ENCODE measurements at regions not wholly inside any gene's neighbourhood (a gene's known extent, or its start where the extent isn't known, plus 50 kb on each side); places are given as distances from the start of the nearest gene placed in this dataset.

GRCh38 chr7:142568435-142569097 is 180.7 kb upstream of the PRSS1 start:
- Histone ChIP-seq H3K4me2 (ENCODE audit: low read length) (peak overlapping the region; percentile 70), H3K4me3 (replicated peaks in 1 of 2; ENCODE audit: low read depth in 1 of 2, low read length in 2 of 2) (peak overlapping the region in 1 of 2 experiments; percentile 17; a peak in 2 of 4 replicates), H3K27me3 (ENCODE audit: insufficient read depth, low read length) (no peaks in the 10 kb centered on the region), H2AFZ (ENCODE audit: low read depth, low read length, poor library complexity, severe bottlenecking) (peak overlapping the region; percentile 75), H3K9me2 (ENCODE audit: insufficient read depth) (no peaks in the 10 kb centered on the region), H3K36me3 (ENCODE audit: control insufficient read depth in 1 of 2, insufficient read depth in 2 of 2, low read length in 2 of 2) (no peaks in the 10 kb centered on the region), H3K27ac (ENCODE audit: low read depth, low read length) (no peak overlapping the region), H3K9ac (ENCODE audit: low read length) (no peak overlapping the region), H3K79me2 (ENCODE audit: insufficient read depth, low read length) (no peaks in the 10 kb centered on the region), H4K20me1 (ENCODE audit: insufficient read depth) (no peaks in the 10 kb centered on the region), H3K4me1 (ENCODE audit: control insufficient read depth in 1 of 2, insufficient read depth in 2 of 2, low read length in 2 of 2) (peaks cover 5 to 17% of the 10 kb centered on the region in 2 experiments), H3K9me3 (ENCODE audit: control insufficient read depth in 1 of 2, insufficient read depth in 1 of 2, low read depth in 1 of 2, low read length in 2 of 2) (no peaks in the 10 kb centered on the region)
- TF ChIP-seq CEBPB (IDR thresholded peaks at IDR 0.05; ENCODE audit: low read depth) = 0 out of 2 replicates have a peak, but pooled peaks have one; percentile 19
- TF ChIP-seq YY1 (IDR thresholded peaks at IDR 0.05; ENCODE audit: extremely low read depth, insufficient replicate concordance, low read depth, low read length) = no peak
- TF ChIP-seq RAD21 (IDR thresholded peaks at IDR 0.05; ENCODE audit: low read depth) = no peak
- TF ChIP-seq FOSL1 (IDR thresholded peaks at IDR 0.05; ENCODE audit: low read depth) = peak; percentile 88
- TF ChIP-seq SP1 (IDR thresholded peaks at IDR 0.05; ENCODE audit: low read depth) = peak; percentile 78
- TF ChIP-seq REST (IDR thresholded peaks at IDR 0.05; ENCODE audit: low read depth) = no peak
- peak; percentile 70; the same call in 1 of the 2 replicates for TF ChIP-seq CBX3 (IDR thresholded peaks at IDR 0.05; ENCODE audit: low read depth)
- TF ChIP-seq JUND (IDR thresholded peaks at IDR 0.05) = peak; percentile 87
- peak; percentile 49 for TF ChIP-seq SRF (IDR thresholded peaks at IDR 0.05; ENCODE audit: low read depth)
- no peak for TF ChIP-seq SIN3A (IDR thresholded peaks at IDR 0.05; ENCODE audit: low read depth)
- ChIA-PET CTCF (interaction anchor here (1.6 to 2.4 kb wide), 2 partner anchors 11 to 19 kb away, joined by 7 to 10 read pairs; no protein-coding TSS in a partner anchor), POLR2A (interaction anchor here (0.7 kb wide), 1 partner anchor 11 kb away, joined by 3 read pairs; no protein-coding TSS in a partner anchor), RAD21 (ENCODE audit: low non-redundant PET in 1 of 2, low total read pairs in 2 of 2, uncharacterized antibody in 2 of 2, unreplicated experiment in 2 of 2) (no interaction called here)
- DNase-seq (ENCODE audit: low read depth, low spot score) = no peak
- BruUV-seq (replicated peaks) = no TSS peak
- intact Hi-C loops (cut with micrococcal nuclease) = no loop called here
- ATAC-seq = peak; percentile 91

All from HCT116 (cell line).